ENCODE measurements at regions not wholly inside any gene's neighbourhood (a gene's known extent, or its start where the extent isn't known, plus 50 kb on each side); places are given as distances from the start of the nearest gene placed in this dataset.

GRCh38 chr3:177545964-177546363, 348.7 kb upstream of the TBL1XR1 start:
- no peak for DNase-seq

- DNase-seq, result no peak
Measured at GRCh38 chr3:177547711-177548350, 350.5 kb upstream of the TBL1XR1 start.

GRCh38 chr3:177550667-177551066, 353.4 kb upstream of the TBL1XR1 start:
- DNase-seq, result no peak

- DNase-seq, result no peak
Measured at GRCh38 chr3:177551431-177551836, 354.2 kb upstream of the TBL1XR1 start.

GRCh38 chr3:177552051-177552450, 354.8 kb upstream of the TBL1XR1 start:
- no peak for DNase-seq

GRCh38 chr3:177553012-177553411, 355.7 kb upstream of the TBL1XR1 start:
- no peak for DNase-seq

- no peak for DNase-seq
Measured at GRCh38 chr3:177553579-177553978, 356.3 kb upstream of the TBL1XR1 start.

GRCh38 chr3:177554895-177555759, 357.8 kb upstream of the TBL1XR1 start:
- no peak for DNase-seq

- DNase-seq, result no peak
Measured at GRCh38 chr3:177557548-177557947, 360.3 kb upstream of the TBL1XR1 start.

GRCh38 chr3:177561365-177561764, 364.1 kb upstream of the TBL1XR1 start:
- no peak for DNase-seq

GRCh38 chr3:177561769-177562392, 364.6 kb upstream of the TBL1XR1 start:
- no peak for DNase-seq

- no peak for DNase-seq
Measured at GRCh38 chr3:177563243-177563780, 366.0 kb upstream of the TBL1XR1 start.

- no peak for DNase-seq
Measured at GRCh38 chr3:177563792-177564191, 366.5 kb upstream of the TBL1XR1 start.

- DNase-seq, result no peak
Measured at GRCh38 chr3:177565981-177566380, 368.7 kb upstream of the TBL1XR1 start.

- no peak for DNase-seq
Measured at GRCh38 chr3:177567833-177568232, 370.6 kb upstream of the TBL1XR1 start.

GRCh38 chr3:177569193-177569592, 371.9 kb upstream of the TBL1XR1 start:
- no peak for DNase-seq

GRCh38 chr3:177569875-177570657, 372.8 kb upstream of the TBL1XR1 start:
- no peak for DNase-seq

GRCh38 chr3:177571271-177571943, 374.1 kb upstream of the TBL1XR1 start:
- DNase-seq, result no peak

GRCh38 chr3:177571944-177572315, 374.6 kb upstream of the TBL1XR1 start:
- DNase-seq, result no peak

GRCh38 chr3:177574222-177574856, 377.1 kb upstream of the TBL1XR1 start:
- DNase-seq, result no peak

- DNase-seq, result no peak
Measured at GRCh38 chr3:177576746-177577145, 379.5 kb upstream of the TBL1XR1 start.

- no peak for DNase-seq
Measured at GRCh38 chr3:177578488-177578887, 381.2 kb upstream of the TBL1XR1 start.
